Panc1 (cell line): ENCODE measurements at regions not wholly inside any gene's neighbourhood (a gene's known extent, or its start where the extent isn't known, plus 50 kb on each side); places are given as distances from the start of the nearest gene placed in this dataset.

ENCODE experiments used
- ATAC-seq: fragments of 200-7000 bp; cut with Tn5 transposase; 2 replicates; pipeline ENCODE4 v1.9.1; 2020; ENCODE audit warnings: mild to moderate bottlenecking, moderate library complexity
- BruUV-seq: library from RNA; stranded (reverse); fragments of 400-500 nt; replicated peaks from 2 replicates; lab custom pipeline; 2021; lab: Mats Ljungman, UMichigan
- CTCF ChIA-PET: fragments of 300-600 bp; sonication (Branson Sonifier 250); formaldehyde crosslinking; loops from one replicate; lab custom pipeline; 2022; ENCODE audit warnings: antibody characterized with exemption; lab: Charles Lee
- POLR2A ChIA-PET: fragments of 300-600 bp; sonication (Branson Sonifier 250); formaldehyde crosslinking; loops from one replicate; lab custom pipeline; 2022; ENCODE audit warnings: antibody characterized with exemption; lab: Charles Lee
- DNase-seq: peaks from one replicate; pipeline ENCODE4 v3.0.0-alpha.2; 2010; ENCODE audit warnings: low read depth, low spot score
- H3K27ac ChIP-seq: 2 replicates; pipeline ENCODE4 v1.5.1; 2011; ENCODE audit warnings: mild to moderate bottlenecking, low read length, inconsistent platforms
- H3K27me3 ChIP-seq: fragments of 200-500 bp; sonication (Bioruptor generic); 2 replicates; pipeline ENCODE4 v1.6.0; 2014; ENCODE audit warnings: low read length, inconsistent platforms; ENCODE audit not compliant: control insufficient read depth, insufficient read depth
- H3K36me3 ChIP-seq: fragments of 200-500 bp; sonication (Bioruptor generic); 2 replicates; pipeline ENCODE4 v1.5.1; 2014; ENCODE audit warnings: inconsistent platforms, mild to moderate bottlenecking, low read length, moderate library complexity; ENCODE audit not compliant: control insufficient read depth, insufficient read depth
- H3K4me1 ChIP-seq: 2 replicates; pipeline ENCODE4 v1.5.1; 2011; ENCODE audit warnings: inconsistent platforms, mild to moderate bottlenecking, low read length, moderate library complexity; ENCODE audit not compliant: control insufficient read depth, insufficient read depth
- H3K4me3 ChIP-seq, 2 experiments: 2 replicates each; pipeline ENCODE4 v1.5.1; 2011 to 2012; ENCODE audit warnings: low read depth in 2 of 2, low read length in 2 of 2, mild to moderate bottlenecking in 2 of 2, inconsistent platforms in 1 of 2, moderate library complexity in 1 of 2
- H3K9me3 ChIP-seq: fragments of 200-500 bp; sonication (Bioruptor generic); 2 replicates; pipeline ENCODE4 v1.5.1; 2014; ENCODE audit warnings: low read depth, mild to moderate bottlenecking, inconsistent platforms, low read length, moderate library complexity; ENCODE audit not compliant: control insufficient read depth, insufficient read depth
- CTCF ChIP-seq: fragments of 450-650 bp; IDR thresholded peaks from 2 replicates; pipeline ENCODE4 v1.5.1; 2017; ENCODE audit warnings: mild to moderate bottlenecking
- POLR2AphosphoS5 ChIP-seq: IDR thresholded peaks from 2 replicates; pipeline ENCODE4 v1.6.1; 2012; ENCODE audit warnings: mild to moderate bottlenecking, low read depth, low read length, moderate library complexity
- REST ChIP-seq, 2 experiments: IDR thresholded peaks; 2 replicates each; pipeline ENCODE4 v1.6.1; 2011 to 2012; ENCODE audit warnings: low read depth in 2 of 2, control low read depth in 1 of 2, low read length in 1 of 2, mild to moderate bottlenecking in 1 of 2, moderate library complexity in 1 of 2; ENCODE audit not compliant: insufficient read depth in 1 of 2
- SIN3A ChIP-seq: IDR thresholded peaks from 2 replicates; pipeline ENCODE4 v1.6.1; 2012; ENCODE audit warnings: low read depth, mild to moderate bottlenecking, low read length, moderate library complexity, borderline replicate concordance; ENCODE audit not compliant: insufficient read depth
- TCF7L2 ChIP-seq: IDR thresholded peaks from 2 replicates; pipeline ENCODE4 v1.6.1; 2011; ENCODE audit warnings: mild to moderate bottlenecking, low read depth, low read length, inconsistent platforms
- in situ Hi-C: cut with HindIII; loops from 2 replicates; pipeline ENCODE4 v1.10.0; 2016; ENCODE audit warnings: low sequenced_read_pairs, low pct_unique_long_range_greater_than_20kb
- intact Hi-C: fragments of 100-400 bp; cut with micrococcal nuclease; formaldehyde crosslinking; loops from one replicate; pipeline ENCODE4 v1.10.0; 2022; ENCODE audit not compliant: unreplicated experiment

GRCh38 chr9:2936221-2936620, 92.3 kb upstream of the PUM3 start:
- Histone ChIP-seq H3K27ac (no peak overlapping the region), H3K9me3 (no peaks in the 10 kb centered on the region), H3K27me3 (no peaks in the 10 kb centered on the region), H3K36me3 (no peaks in the 10 kb centered on the region), H3K4me3 (no peak overlapping the region), H3K4me1 (no peaks in the 10 kb centered on the region)
- TF ChIP-seq TCF7L2 (no peak), REST (IDR thresholded peaks at IDR 0.05; ENCODE audit: insufficient read depth in 1 of 2, low read depth in 2 of 2, low read length in 1 of 2) (no peak), SIN3A (no peak), POLR2AphosphoS5 (no peak), CTCF (no peak)
- no peak for DNase-seq
- ChIA-PET POLR2A (no interaction called here), CTCF (no interaction called here)
- no TSS peak for BruUV-seq
- in situ Hi-C loops: no loop called here
- no peak for ATAC-seq
- intact Hi-C loops: no loop called here

- Histone ChIP-seq H3K9me3 (no peaks in the 10 kb centered on the region), H3K4me3 (no peak overlapping the region), H3K27me3 (no peaks in the 10 kb centered on the region), H3K36me3 (no peaks in the 10 kb centered on the region), H3K4me1 (no peaks in the 10 kb centered on the region), H3K27ac (no peak overlapping the region)
- no TSS peak for BruUV-seq
- in situ Hi-C loops: no loop called here
- TF ChIP-seq TCF7L2 (no peak), CTCF (no peak), SIN3A (no peak), REST (IDR thresholded peaks at IDR 0.05; ENCODE audit: insufficient read depth in 1 of 2, low read depth in 2 of 2, low read length in 1 of 2) (no peak), POLR2AphosphoS5 (no peak)
- ChIA-PET POLR2A (no interaction called here), CTCF (no interaction called here)
- intact Hi-C loops: no loop called here
- ATAC-seq: no peak
- no peak for DNase-seq
Measured at GRCh38 chr9:2934883-2935282, 91.0 kb upstream of the PUM3 start.
